ENCODE measurements at regions not wholly inside any gene's neighbourhood (a gene's known extent, or its start where the extent isn't known, plus 50 kb on each side); places are given as distances from the start of the nearest gene placed in this dataset.

GRCh38 chr9:20228096-20228495 is 394.2 kb downstream of the MLLT3 start:
- H3K27ac ChIP-seq = no peak overlapping the region
- H3K4me3 ChIP-seq = no peak overlapping the region
- no peak overlapping the region for H3K9ac ChIP-seq (ENCODE audit: insufficient read length)
- no peaks in the 10 kb centered on the region for H3K9me3 ChIP-seq (ENCODE audit: low read depth, low read length)
- TF ChIP-seq EZH2 (IDR thresholded peaks at IDR 0.05) = no peak
- no peak for TF ChIP-seq POLR2AphosphoS5 (IDR thresholded peaks at IDR 0.05; ENCODE audit: borderline replicate concordance, low read depth, low read length)
- TF ChIP-seq FOXP2 (optimal IDR thresholded peaks at IDR 0.05; ENCODE audit: control extremely low read depth, extremely low read length, insufficient read depth) = no peak
- H3K36me3 ChIP-seq (ENCODE audit: insufficient read depth, low read length) = no peaks in the 10 kb centered on the region
- no peak for DNase-seq (ENCODE audit: low read depth, low spot score)

DNA sequence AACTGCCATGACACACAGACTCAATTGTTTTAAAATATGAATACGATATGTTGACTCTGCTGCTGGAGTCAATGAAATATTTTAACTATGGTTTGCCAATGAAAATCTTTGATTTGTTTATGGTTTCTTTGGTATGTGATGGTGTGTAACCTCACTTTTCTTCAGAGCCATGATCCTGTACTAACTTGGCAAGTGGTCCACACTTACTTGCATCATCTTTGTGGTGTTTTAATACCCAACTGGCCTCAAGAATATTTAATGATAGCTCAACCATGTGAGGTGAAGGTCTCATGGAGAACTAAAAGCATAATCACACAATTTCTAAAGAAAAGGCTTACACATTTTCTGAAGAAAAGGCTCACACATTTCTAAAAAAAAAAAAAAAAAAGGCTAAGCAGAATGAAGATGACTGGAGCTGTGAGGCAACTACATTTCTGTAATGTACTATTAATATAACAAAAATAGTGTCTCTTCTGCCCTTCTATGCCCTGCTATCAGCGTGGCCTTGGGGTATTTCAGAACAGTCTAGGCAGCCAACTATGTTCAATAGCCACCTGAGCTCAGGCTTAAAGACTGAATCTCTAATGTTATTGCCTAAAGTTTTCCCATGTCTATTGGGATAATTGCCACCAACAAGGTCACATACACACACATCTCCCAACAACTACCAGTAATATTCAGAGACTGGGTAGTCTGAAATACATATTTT is 395.0 kb downstream of the MLLT3 start:
- Histone ChIP-seq H3K9ac (ENCODE audit: insufficient read length) (no peak overlapping the region), H3K9me3 (ENCODE audit: low read depth, low read length) (no peaks in the 10 kb centered on the region), H3K4me3 (no peak overlapping the region), H3K27ac (no peak overlapping the region), H3K36me3 (ENCODE audit: insufficient read depth, low read length) (no peaks in the 10 kb centered on the region)
- no peak for DNase-seq (ENCODE audit: low read depth, low spot score)
- TF ChIP-seq EZH2 (IDR thresholded peaks at IDR 0.05) (no peak), FOXP2 (optimal IDR thresholded peaks at IDR 0.05; ENCODE audit: control extremely low read depth, extremely low read length, insufficient read depth) (no peak), POLR2AphosphoS5 (IDR thresholded peaks at IDR 0.05; ENCODE audit: borderline replicate concordance, low read depth, low read length) (no peak)

GRCh38 chr9:20226345-20226744 is 396.0 kb downstream of the MLLT3 start:
- Histone ChIP-seq H3K9ac (ENCODE audit: insufficient read length) (no peak overlapping the region), H3K36me3 (ENCODE audit: insufficient read depth, low read length) (no peaks in the 10 kb centered on the region), H3K4me3 (no peak overlapping the region), H3K9me3 (ENCODE audit: low read depth, low read length) (no peaks in the 10 kb centered on the region), H3K27ac (no peak overlapping the region)
- DNase-seq (ENCODE audit: low read depth, low spot score) = no peak
- no peak for TF ChIP-seq POLR2AphosphoS5 (IDR thresholded peaks at IDR 0.05; ENCODE audit: borderline replicate concordance, low read depth, low read length)
- TF ChIP-seq EZH2 (IDR thresholded peaks at IDR 0.05) = no peak
- TF ChIP-seq FOXP2 (optimal IDR thresholded peaks at IDR 0.05; ENCODE audit: control extremely low read depth, extremely low read length, insufficient read depth) = no peak

DNA sequence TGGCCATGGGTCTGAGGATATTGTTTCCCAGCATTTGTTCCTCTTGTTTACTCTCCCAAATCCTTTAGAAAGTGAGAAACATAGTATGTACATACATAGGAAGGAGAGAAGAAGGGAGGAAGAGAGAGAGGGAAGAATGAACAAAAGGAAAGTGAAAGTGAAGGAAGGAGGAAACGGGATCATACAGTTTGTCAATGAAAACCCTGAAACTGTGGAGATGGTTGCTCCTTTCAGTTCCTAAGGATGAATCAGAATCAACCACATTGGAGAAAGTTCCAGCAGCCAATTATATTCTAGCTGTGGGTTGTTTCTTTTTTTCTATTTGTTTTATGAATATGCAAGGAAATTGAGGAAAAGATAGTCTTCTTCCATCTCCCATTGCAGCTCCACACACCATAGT is 396.5 kb downstream of the MLLT3 start:
- Histone ChIP-seq H3K36me3 (ENCODE audit: insufficient read depth, low read length) (no peaks in the 10 kb centered on the region), H3K9ac (ENCODE audit: insufficient read length) (no peak overlapping the region), H3K27ac (no peak overlapping the region), H3K9me3 (ENCODE audit: low read depth, low read length) (no peaks in the 10 kb centered on the region), H3K4me3 (no peak overlapping the region)
- DNase-seq (ENCODE audit: low read depth, low spot score) = no peak
- TF ChIP-seq EZH2 (IDR thresholded peaks at IDR 0.05) (no peak), POLR2AphosphoS5 (IDR thresholded peaks at IDR 0.05; ENCODE audit: borderline replicate concordance, low read depth, low read length) (no peak), FOXP2 (optimal IDR thresholded peaks at IDR 0.05; ENCODE audit: control extremely low read depth, extremely low read length, insufficient read depth) (no peak)

GRCh38 chr9:20224756-20225155 is 397.5 kb downstream of the MLLT3 start:
- DNase-seq (ENCODE audit: low read depth, low spot score) = no peak
- Histone ChIP-seq H3K9me3 (ENCODE audit: low read depth, low read length) (no peaks in the 10 kb centered on the region), H3K9ac (ENCODE audit: insufficient read length) (no peak overlapping the region), H3K27ac (no peak overlapping the region), H3K4me3 (no peak overlapping the region), H3K36me3 (ENCODE audit: insufficient read depth, low read length) (no peaks in the 10 kb centered on the region)
- no peak for TF ChIP-seq POLR2AphosphoS5 (IDR thresholded peaks at IDR 0.05; ENCODE audit: borderline replicate concordance, low read depth, low read length)
- TF ChIP-seq FOXP2 (optimal IDR thresholded peaks at IDR 0.05; ENCODE audit: control extremely low read depth, extremely low read length, insufficient read depth) = no peak
- TF ChIP-seq EZH2 (IDR thresholded peaks at IDR 0.05) = no peak

GRCh38 chr9:20220286-20220685 is 402.0 kb downstream of the MLLT3 start:
- no peak overlapping the region for H3K4me3 ChIP-seq
- no peak for DNase-seq (ENCODE audit: low read depth, low spot score)
- H3K9me3 ChIP-seq (ENCODE audit: low read depth, low read length) = no peaks in the 10 kb centered on the region
- no peak overlapping the region for H3K9ac ChIP-seq (ENCODE audit: insufficient read length)
- no peaks in the 10 kb centered on the region for H3K36me3 ChIP-seq (ENCODE audit: insufficient read depth, low read length)
- no peak overlapping the region for H3K27ac ChIP-seq
- TF ChIP-seq FOXP2 (optimal IDR thresholded peaks at IDR 0.05; ENCODE audit: control extremely low read depth, extremely low read length, insufficient read depth) = no peak
- no peak for TF ChIP-seq POLR2AphosphoS5 (IDR thresholded peaks at IDR 0.05; ENCODE audit: borderline replicate concordance, low read depth, low read length)
- no peak for TF ChIP-seq EZH2 (IDR thresholded peaks at IDR 0.05)

GRCh38 chr9:20219437-20219836 is 402.9 kb downstream of the MLLT3 start:
- no peak for DNase-seq (ENCODE audit: low read depth, low spot score)
- Histone ChIP-seq H3K27ac (no peak overlapping the region), H3K36me3 (ENCODE audit: insufficient read depth, low read length) (no peaks in the 10 kb centered on the region), H3K9ac (ENCODE audit: insufficient read length) (no peak overlapping the region), H3K9me3 (ENCODE audit: low read depth, low read length) (no peaks in the 10 kb centered on the region), H3K4me3 (no peak overlapping the region)
- TF ChIP-seq POLR2AphosphoS5 (IDR thresholded peaks at IDR 0.05; ENCODE audit: borderline replicate concordance, low read depth, low read length) (no peak), EZH2 (IDR thresholded peaks at IDR 0.05) (no peak), FOXP2 (optimal IDR thresholded peaks at IDR 0.05; ENCODE audit: control extremely low read depth, extremely low read length, insufficient read depth) (no peak)

GRCh38 chr9:20217596-20217995 is 404.7 kb downstream of the MLLT3 start:
- Histone ChIP-seq H3K36me3 (ENCODE audit: insufficient read depth, low read length) (no peaks in the 10 kb centered on the region), H3K27ac (no peak overlapping the region), H3K9me3 (ENCODE audit: low read depth, low read length) (no peaks in the 10 kb centered on the region), H3K4me3 (no peak overlapping the region), H3K9ac (ENCODE audit: insufficient read length) (no peak overlapping the region)
- TF ChIP-seq EZH2 (IDR thresholded peaks at IDR 0.05) (no peak), FOXP2 (optimal IDR thresholded peaks at IDR 0.05; ENCODE audit: control extremely low read depth, extremely low read length, insufficient read depth) (no peak), POLR2AphosphoS5 (IDR thresholded peaks at IDR 0.05; ENCODE audit: borderline replicate concordance, low read depth, low read length) (no peak)
- DNase-seq (ENCODE audit: low read depth, low spot score) = no peak

DNA sequence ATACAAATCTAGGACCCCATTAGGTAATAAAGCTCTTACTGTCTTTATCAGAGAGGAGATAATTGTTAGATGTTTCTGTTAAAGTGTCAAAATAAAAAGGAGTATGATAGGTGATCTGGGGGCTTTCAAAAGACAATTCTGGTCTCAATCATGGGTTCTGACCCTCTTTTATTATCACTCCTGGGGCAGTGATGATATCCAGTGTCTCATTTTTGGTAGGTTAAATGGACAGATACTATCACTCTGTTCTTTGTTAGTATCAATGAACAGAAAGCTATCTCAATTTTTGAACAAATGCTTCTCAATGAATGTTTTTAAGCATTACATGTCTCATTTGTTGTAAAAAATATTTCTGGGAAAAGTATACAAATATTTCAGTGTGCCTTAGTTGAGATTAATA is 405.9 kb downstream of the MLLT3 start:
- TF ChIP-seq POLR2AphosphoS5 (IDR thresholded peaks at IDR 0.05; ENCODE audit: borderline replicate concordance, low read depth, low read length) (no peak), FOXP2 (optimal IDR thresholded peaks at IDR 0.05; ENCODE audit: control extremely low read depth, extremely low read length, insufficient read depth) (no peak), EZH2 (IDR thresholded peaks at IDR 0.05) (no peak)
- no peak overlapping the region for H3K9ac ChIP-seq (ENCODE audit: insufficient read length)
- no peak overlapping the region for H3K4me3 ChIP-seq
- H3K36me3 ChIP-seq (ENCODE audit: insufficient read depth, low read length) = no peaks in the 10 kb centered on the region
- no peaks in the 10 kb centered on the region for H3K9me3 ChIP-seq (ENCODE audit: low read depth, low read length)
- no peak for DNase-seq (ENCODE audit: low read depth, low spot score)
- H3K27ac ChIP-seq = no peak overlapping the region
